Gastrocnemius medialis (tissue), 4 donors: ENCODE measurements at regions not wholly inside any gene's neighbourhood (a gene's known extent, or its start where the extent isn't known, plus 50 kb on each side); places are given as distances from the start of the nearest gene placed in this dataset.

Experiments used
- ATAC-seq, 2 donors: fragments of 150-250 bp; one replicate each; pipeline ENCODE4 v1.9.1; 2016
- DNase-seq, 2 donors: peaks; one replicate each; pipeline ENCODE4 v3.0.0-alpha.2; 2019
- H3K27ac ChIP-seq, 4 donors: fragments of 200-600 bp; sonication (generic); 1 replicate in 1 of 4; 2 replicates in 3 of 4; pipeline ENCODE4 v1.5.1; 2016 to 2018; ENCODE audit warnings: mild to moderate bottlenecking in 2 of 4, moderate library complexity in 1 of 4
- H3K27me3 ChIP-seq, 3 donors: fragments of 200-600 bp; sonication (generic) in 2 of 3; 1 replicate in 1 of 3; 2 replicates in 2 of 3; pipeline versions ENCODE4 v1.5.1 to v1.6.0; 2016 to 2019; ENCODE audit warnings: mild to moderate bottlenecking in 1 of 3, moderate library complexity in 1 of 3
- H3K36me3 ChIP-seq, 2 donors: fragments of 200-600 bp; sonication (generic) in 1 of 2; one replicate each; pipeline ENCODE4 v1.5.1; 2017 to 2018
- H3K4me1 ChIP-seq, 2 donors: fragments of 200-600 bp; sonication (generic) in 1 of 2; one replicate each; pipeline ENCODE4 v1.5.1; 2016 to 2017; ENCODE audit warnings: mild to moderate bottlenecking in 2 of 2
- H3K4me3 ChIP-seq, 4 donors: fragments of 200-600 bp; sonication (generic) in 3 of 4; 1 replicate in 1 of 4; 2 replicates in 3 of 4; pipeline ENCODE4 v1.5.1; 2016 to 2019; ENCODE audit warnings: mild to moderate bottlenecking in 2 of 4
- H3K9me3 ChIP-seq, 3 donors: fragments of 200-600 bp; sonication (generic) in 2 of 3; 1 replicate in 1 of 3; 2 replicates in 2 of 3; pipeline ENCODE4 v1.5.1; 2016 to 2019
- POLR2A ChIP-seq, 2 donors: fragments of 450-650 bp; IDR thresholded peaks; one replicate each; pipeline ENCODE4 v1.6.1; 2017; ENCODE audit warnings: antibody characterized with exemption in 2 of 2, mild to moderate bottlenecking in 2 of 2, moderate library complexity in 2 of 2
- in situ Hi-C, 4 donors: fragments of 200-750 bp; cut with MboI; loops; one replicate each; pipeline versions ENCODE4 v1.15.0 to v1.8.0; 2017; ENCODE audit warnings: low sequenced_read_pairs in 4 of 4
- intact Hi-C: fragments of 100-400 bp; cut with DNase I; formaldehyde crosslinking; loops from one replicate; pipeline ENCODE4 v1.15.1; 2023; ENCODE audit warnings: low total_unique reads
- TF ChIP-seq, protein P1 (sequence below), 5 experiments: fragments of 450-650 bp in 3 of 5; fragments of 200-600 bp in 2 of 5; sonication (generic) in 2 of 5; IDR thresholded peaks in 4 of 5; conservative IDR thresholded peaks in 1 of 5; 1 replicate in 4 of 5; 2 replicates in 1 of 5; pipeline ENCODE4 v1.5.1; 2016 to 2019; ENCODE audit warnings: antibody characterized with exemption in 5 of 5, mild to moderate bottlenecking in 3 of 5, moderate library complexity in 3 of 5

DNA sequence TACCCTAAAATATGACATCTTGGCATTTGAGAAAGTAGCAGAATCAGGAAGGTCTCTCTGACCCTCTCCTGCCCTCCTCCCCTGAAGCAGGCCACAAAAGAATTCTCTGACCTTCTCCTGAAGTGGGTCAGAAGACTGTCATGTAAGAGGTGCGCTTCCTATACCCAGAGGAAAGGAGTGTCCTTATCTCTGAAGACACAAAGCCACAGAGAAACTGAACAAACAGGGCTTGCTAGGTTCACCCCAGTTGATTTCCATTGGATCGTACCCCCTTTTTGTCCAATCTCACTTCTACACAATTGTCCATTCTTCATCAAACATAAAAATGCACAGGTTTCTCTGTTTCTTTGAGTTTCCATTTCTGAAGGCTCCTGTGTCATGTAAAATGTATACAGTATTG is 272.0 kb upstream of the SOX4 start:
- TF ChIP-seq POLR2A (IDR thresholded peaks at IDR 0.05), result no peak
- TF ChIP-seq, protein P1, sequence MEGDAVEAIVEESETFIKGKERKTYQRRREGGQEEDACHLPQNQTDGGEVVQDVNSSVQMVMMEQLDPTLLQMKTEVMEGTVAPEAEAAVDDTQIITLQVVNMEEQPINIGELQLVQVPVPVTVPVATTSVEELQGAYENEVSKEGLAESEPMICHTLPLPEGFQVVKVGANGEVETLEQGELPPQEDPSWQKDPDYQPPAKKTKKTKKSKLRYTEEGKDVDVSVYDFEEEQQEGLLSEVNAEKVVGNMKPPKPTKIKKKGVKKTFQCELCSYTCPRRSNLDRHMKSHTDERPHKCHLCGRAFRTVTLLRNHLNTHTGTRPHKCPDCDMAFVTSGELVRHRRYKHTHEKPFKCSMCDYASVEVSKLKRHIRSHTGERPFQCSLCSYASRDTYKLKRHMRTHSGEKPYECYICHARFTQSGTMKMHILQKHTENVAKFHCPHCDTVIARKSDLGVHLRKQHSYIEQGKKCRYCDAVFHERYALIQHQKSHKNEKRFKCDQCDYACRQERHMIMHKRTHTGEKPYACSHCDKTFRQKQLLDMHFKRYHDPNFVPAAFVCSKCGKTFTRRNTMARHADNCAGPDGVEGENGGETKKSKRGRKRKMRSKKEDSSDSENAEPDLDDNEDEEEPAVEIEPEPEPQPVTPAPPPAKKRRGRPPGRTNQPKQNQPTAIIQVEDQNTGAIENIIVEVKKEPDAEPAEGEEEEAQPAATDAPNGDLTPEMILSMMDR (IDR thresholded peaks at IDR 0.05 in 4 of 5, conservative IDR thresholded peaks at IDR 0.05 in 1 of 5), result no peak
- no peaks in the 10 kb centered on the region for H3K27me3 ChIP-seq
- no peak overlapping the region for H3K27ac ChIP-seq
- H3K36me3 ChIP-seq, result no peaks in the 10 kb centered on the region
- H3K4me1 ChIP-seq, result no peaks in the 10 kb centered on the region
- DNase-seq (no peak), ATAC-seq (no peak)
- in situ Hi-C loops, result no loop called here
- intact Hi-C loops, result no loop called here
- H3K9me3 ChIP-seq, result no peaks in the 10 kb centered on the region
- H3K4me3 ChIP-seq, result no peak overlapping the region

DNA sequence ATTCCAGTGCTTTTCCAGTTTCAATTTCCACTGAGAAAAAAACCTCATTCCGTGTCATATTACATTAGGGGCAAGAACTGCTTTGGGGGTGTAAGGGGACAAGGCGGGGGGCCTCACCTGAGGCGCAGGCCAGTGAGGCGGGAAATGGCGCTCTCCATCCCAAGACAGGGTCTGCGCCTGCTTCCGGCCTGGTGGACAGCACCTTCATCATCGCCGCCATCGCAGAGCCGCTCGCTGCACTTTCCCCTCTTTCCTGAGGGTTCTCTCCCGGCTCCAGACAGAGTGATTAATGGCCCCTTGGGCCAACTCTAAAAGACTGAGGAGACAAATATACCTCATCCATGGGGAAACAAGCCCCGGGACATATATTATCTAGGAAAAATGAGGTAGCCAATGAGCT is 270.0 kb upstream of the SOX4 start:
- TF ChIP-seq, protein P1 (IDR thresholded peaks at IDR 0.05 in 4 of 5, conservative IDR thresholded peaks at IDR 0.05 in 1 of 5), result no peak
- no peak for TF ChIP-seq POLR2A (IDR thresholded peaks at IDR 0.05)
- H3K27ac ChIP-seq, result no peak overlapping the region
- H3K9me3 ChIP-seq, result no peaks in the 10 kb centered on the region
- no peaks in the 10 kb centered on the region for H3K4me1 ChIP-seq
- H3K4me3 ChIP-seq, result no peak overlapping the region
- in situ Hi-C loops, result no loop called here
- H3K27me3 ChIP-seq, result no peaks in the 10 kb centered on the region
- intact Hi-C loops, result no loop called here
- no peaks in the 10 kb centered on the region for H3K36me3 ChIP-seq
- DNase-seq, result no peak
- ATAC-seq, result no peak

DNA sequence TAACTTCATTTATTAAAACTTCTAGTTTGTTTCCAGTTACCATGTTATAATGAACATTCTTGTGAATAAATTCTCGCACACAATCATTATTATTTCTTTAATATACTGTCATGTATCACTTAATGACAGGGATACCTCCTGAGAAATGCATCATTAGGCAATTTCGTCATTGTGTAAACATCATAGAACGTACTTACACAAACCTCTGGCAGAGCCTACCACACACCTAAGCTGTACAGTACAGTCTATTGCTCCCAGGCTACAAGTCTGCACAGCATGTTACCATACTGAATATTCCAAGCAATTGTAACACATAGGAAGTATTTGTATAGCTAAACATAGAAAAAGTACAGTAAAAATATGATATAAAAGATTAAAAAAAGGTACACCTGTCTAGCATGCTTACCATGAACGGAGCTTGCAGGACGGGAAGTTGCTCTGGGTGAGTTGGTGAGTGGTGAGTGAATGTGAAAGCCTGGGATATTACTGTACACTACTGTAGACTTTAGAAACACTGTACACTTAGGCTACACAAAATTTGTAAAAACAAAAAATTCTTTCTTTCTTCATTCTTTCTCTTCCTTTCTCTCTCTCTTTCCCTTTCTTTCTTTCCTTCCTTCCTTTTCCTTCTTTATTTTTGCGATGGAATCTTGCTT is 268.2 kb upstream of the SOX4 start:
- H3K4me1 ChIP-seq, result no peaks in the 10 kb centered on the region
- ATAC-seq, result no peak
- intact Hi-C loops (no loop called here), in situ Hi-C loops (loop anchor here in 1 of 4 donors (25.0 kb wide), 1 partner anchor 763 kb away; no protein-coding TSS in a partner anchor)
- no peak overlapping the region for H3K27ac ChIP-seq
- H3K4me3 ChIP-seq, result no peak overlapping the region
- no peaks in the 10 kb centered on the region for H3K27me3 ChIP-seq
- DNase-seq, result no peak
- H3K9me3 ChIP-seq, result no peaks in the 10 kb centered on the region
- no peak for TF ChIP-seq POLR2A (IDR thresholded peaks at IDR 0.05)
- TF ChIP-seq, protein P1 (IDR thresholded peaks at IDR 0.05 in 4 of 5, conservative IDR thresholded peaks at IDR 0.05 in 1 of 5), result no peak
- H3K36me3 ChIP-seq, result no peaks in the 10 kb centered on the region

DNA sequence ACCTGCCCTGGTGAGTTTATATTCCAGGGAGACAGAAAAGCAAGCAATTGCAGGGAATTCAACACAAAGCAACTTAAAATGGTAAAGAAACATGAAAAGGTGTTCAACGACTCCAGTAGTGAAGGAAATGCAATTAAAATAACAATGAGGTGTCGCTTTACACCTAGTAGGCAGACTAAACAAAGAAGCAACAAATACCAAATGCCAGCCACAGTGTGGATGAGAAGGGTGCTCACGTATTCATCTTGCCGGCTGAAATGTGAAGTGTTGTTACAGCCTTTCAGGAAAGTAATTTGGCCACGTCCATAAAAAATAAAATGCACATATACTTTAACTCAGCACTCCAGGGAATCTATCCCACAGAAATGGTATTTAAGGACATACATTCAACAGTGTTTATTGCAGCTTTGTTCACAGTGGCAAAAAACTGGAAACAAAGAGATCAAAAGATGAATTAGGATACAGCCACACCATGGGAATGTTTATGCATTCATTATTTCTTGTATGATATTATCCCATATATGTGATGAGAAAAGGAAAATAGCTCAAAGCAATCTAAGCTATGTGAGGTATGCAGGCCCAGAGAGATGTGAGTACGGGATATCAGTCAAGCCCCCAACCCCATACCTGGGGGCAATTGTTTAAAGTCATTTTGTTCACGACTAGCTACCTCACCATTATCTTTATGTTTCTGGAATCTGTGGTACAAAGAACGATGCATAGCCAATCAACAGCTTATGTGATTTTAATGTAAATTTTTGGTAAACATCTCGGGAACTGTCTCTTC is 266.0 kb upstream of the SOX4 start:
- DNase-seq (no peak), ATAC-seq (no peak)
- in situ Hi-C loops (loop anchor here in 1 of 4 donors (25.0 kb wide), 1 partner anchor 765 kb away; no protein-coding TSS in a partner anchor), intact Hi-C loops (no loop called here)
- no peaks in the 10 kb centered on the region for H3K36me3 ChIP-seq
- H3K27ac ChIP-seq, result no peak overlapping the region
- no peaks in the 10 kb centered on the region for H3K4me1 ChIP-seq
- TF ChIP-seq, protein P1 (IDR thresholded peaks at IDR 0.05 in 4 of 5, conservative IDR thresholded peaks at IDR 0.05 in 1 of 5), result no peak
- TF ChIP-seq POLR2A (IDR thresholded peaks at IDR 0.05), result no peak
- H3K4me3 ChIP-seq, result no peak overlapping the region
- H3K27me3 ChIP-seq, result no peaks in the 10 kb centered on the region
- no peaks in the 10 kb centered on the region for H3K9me3 ChIP-seq
